ENCODE measurements at regions not wholly inside any gene's neighbourhood (a gene's known extent, or its start where the extent isn't known, plus 50 kb on each side); places are given as distances from the start of the nearest gene placed in this dataset.

DNA sequence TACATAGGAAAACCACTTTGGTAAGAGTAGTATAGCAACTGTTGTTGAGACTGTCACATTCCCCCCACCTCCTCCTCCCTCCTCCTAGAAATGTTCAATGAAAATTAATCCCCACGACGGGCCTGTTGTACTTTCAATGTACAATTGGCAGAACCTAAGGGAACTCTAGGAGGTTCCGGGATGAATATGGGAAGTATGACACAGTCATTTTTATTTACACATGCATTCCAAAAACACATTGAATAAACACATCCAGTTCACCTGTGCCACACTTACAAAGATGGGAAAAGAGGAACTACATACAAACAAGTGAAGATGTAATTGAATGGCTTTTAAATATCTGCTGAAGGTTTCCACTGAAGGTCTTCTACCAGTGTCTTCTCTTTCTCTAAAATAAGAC is 144.4 kb upstream of the NBPF11 start:
- no peak for ATAC-seq
- Histone ChIP-seq H3K27ac (no peak overlapping the region), H3K36me3 (no peaks in the 10 kb centered on the region), H3K9me3 (no peaks in the 10 kb centered on the region), H3K4me1 (no peaks in the 10 kb centered on the region), H3K27me3 (no peaks in the 10 kb centered on the region), H3K4me3 (no peak overlapping the region)
- intact Hi-C loops (cut with DNase I): no loop called here
- DNase-seq: no peak
- TF ChIP-seq, protein P1, sequence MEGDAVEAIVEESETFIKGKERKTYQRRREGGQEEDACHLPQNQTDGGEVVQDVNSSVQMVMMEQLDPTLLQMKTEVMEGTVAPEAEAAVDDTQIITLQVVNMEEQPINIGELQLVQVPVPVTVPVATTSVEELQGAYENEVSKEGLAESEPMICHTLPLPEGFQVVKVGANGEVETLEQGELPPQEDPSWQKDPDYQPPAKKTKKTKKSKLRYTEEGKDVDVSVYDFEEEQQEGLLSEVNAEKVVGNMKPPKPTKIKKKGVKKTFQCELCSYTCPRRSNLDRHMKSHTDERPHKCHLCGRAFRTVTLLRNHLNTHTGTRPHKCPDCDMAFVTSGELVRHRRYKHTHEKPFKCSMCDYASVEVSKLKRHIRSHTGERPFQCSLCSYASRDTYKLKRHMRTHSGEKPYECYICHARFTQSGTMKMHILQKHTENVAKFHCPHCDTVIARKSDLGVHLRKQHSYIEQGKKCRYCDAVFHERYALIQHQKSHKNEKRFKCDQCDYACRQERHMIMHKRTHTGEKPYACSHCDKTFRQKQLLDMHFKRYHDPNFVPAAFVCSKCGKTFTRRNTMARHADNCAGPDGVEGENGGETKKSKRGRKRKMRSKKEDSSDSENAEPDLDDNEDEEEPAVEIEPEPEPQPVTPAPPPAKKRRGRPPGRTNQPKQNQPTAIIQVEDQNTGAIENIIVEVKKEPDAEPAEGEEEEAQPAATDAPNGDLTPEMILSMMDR (IDR thresholded peaks at IDR 0.05): no peak

DNA sequence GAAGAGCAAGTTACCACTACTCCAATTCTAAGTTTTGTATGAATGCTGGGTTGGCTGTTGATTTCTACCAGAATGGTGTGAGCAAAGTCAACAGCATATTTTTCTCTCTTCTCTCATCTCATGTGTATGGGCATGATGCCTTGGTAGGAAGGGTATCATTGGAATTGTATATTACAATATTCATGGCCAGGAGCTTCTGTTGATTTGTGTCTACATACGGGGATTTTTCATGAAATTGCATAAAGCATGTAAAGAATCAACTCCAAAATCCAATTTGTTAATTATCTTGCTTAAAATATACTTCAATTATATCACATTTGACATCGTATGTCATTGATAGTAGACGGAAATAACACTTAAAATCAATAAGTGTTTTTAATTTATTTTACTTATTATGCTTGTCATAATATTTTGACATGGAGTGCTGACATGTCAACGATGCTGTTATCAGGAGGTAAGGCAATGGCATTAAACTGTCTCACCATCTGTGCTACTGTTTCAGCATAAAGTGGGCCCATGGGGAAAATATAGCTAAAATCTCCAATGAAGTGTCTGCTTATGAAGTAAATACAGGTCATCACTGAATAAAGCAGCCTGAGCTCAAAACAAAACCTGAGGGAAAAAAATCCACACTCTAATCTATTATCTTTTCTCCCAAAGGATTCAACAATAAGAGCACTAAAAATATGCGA is 142.2 kb upstream of the NBPF11 start:
- H3K27ac ChIP-seq: no peak overlapping the region
- no peak for DNase-seq
- no peaks in the 10 kb centered on the region for H3K9me3 ChIP-seq
- no peaks in the 10 kb centered on the region for H3K4me1 ChIP-seq
- H3K27me3 ChIP-seq: no peaks in the 10 kb centered on the region
- TF ChIP-seq, protein P1 (IDR thresholded peaks at IDR 0.05): no peak
- no peaks in the 10 kb centered on the region for H3K36me3 ChIP-seq
- intact Hi-C loops (cut with DNase I): no loop called here
- no peak overlapping the region for H3K4me3 ChIP-seq
- ATAC-seq: no peak

DNA sequence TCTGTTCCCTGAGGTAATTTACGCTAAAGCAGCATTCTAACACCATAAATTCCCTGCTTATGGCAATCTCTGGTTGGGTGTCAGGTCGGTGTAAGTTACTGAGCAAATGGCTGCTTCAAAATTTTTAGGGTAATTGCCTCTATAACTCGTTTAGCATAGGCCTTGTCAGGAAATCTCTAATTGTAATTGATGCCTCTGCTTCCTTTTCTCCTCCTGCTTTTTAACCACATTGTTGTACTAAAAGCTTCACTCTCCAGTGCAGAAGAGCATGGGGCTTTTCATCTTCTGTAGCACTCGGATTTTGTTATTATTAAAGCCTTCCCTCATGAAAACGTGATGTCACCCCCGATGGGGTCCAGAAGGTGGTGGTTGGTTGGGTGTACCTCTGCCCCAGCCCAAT is 141.6 kb upstream of the NBPF11 start:
- DNase-seq (no peak), ATAC-seq (no peak)
- intact Hi-C loops (cut with DNase I): no loop called here
- H3K27ac ChIP-seq: no peak overlapping the region
- H3K36me3 ChIP-seq: no peaks in the 10 kb centered on the region
- H3K27me3 ChIP-seq: no peaks in the 10 kb centered on the region
- H3K4me1 ChIP-seq: no peaks in the 10 kb centered on the region
- H3K4me3 ChIP-seq: no peak overlapping the region
- TF ChIP-seq, protein P1 (IDR thresholded peaks at IDR 0.05): no peak
- H3K9me3 ChIP-seq: no peaks in the 10 kb centered on the region

DNA sequence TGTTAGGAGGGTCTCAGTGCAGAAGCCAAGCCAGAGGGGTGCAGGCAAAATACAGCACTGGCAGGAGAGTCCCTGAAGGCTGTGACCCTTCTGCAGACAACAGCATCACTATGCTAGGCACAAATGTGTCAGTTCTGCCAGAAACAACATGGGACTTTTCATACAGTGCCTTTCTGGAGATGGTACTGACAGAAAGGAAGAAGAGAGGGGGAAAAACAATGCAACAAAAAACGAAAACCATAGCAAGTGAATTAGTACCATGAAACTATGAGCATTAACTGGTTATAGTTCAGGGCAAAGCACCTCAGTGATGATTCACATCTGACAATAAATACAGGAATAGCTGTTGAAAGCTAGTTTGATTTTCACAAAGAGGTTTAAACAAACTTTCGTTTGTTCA is 140.8 kb upstream of the NBPF11 start:
- intact Hi-C loops (cut with DNase I): no loop called here
- no peaks in the 10 kb centered on the region for H3K36me3 ChIP-seq

DNA sequence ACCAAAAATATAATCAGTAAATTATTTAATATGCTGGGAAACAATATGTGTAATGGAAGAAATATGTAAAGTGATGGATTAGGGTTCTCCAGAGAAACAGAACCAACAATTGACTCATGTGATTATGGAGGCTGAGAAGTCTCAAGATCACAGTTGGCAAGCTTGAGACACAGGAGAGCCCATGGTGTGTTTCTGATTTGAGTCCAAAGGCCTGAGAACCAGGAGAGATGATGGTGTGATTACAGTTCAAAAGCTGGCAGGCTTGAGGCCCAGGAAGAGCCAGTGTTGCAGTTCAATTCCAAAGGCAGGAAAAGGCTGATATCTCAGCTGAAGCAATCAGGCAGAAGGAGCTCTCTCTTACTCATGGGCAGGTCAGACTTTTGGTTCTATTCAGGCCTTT is 138.8 kb upstream of the NBPF11 start:
- Histone ChIP-seq H3K9me3 (peaks cover 0 to 2% of the 10 kb centered on the region in 2 donors), H3K36me3 (no peaks in the 10 kb centered on the region), H3K4me1 (no peaks in the 10 kb centered on the region), H3K27me3 (no peaks in the 10 kb centered on the region), H3K4me3 (no peak overlapping the region), H3K27ac (no peak overlapping the region)
- TF ChIP-seq, protein P1 (IDR thresholded peaks at IDR 0.05): no peak
- DNase-seq (no peak), ATAC-seq (peak; percentile 76)
- intact Hi-C loops (cut with DNase I): no loop called here

More for the DNA sequence above, 140.8 kb upstream of the NBPF11 start:
- TF ChIP-seq, protein P1 (IDR thresholded peaks at IDR 0.05): no peak
- Histone ChIP-seq H3K27ac (no peak overlapping the region), H3K4me3 (no peak overlapping the region), H3K9me3 (peaks cover 0 to under 1% of the 10 kb centered on the region in 2 donors), H3K4me1 (no peaks in the 10 kb centered on the region), H3K27me3 (no peaks in the 10 kb centered on the region)
- no peak for ATAC-seq
- DNase-seq: no peak

All from left lung (tissue), 4 donors.